Gastroesophageal sphincter (tissue), 4 donors: ENCODE measurements at regions not wholly inside any gene's neighbourhood (a gene's known extent, or its start where the extent isn't known, plus 50 kb on each side); places are given as distances from the start of the nearest gene placed in this dataset.

ENCODE experiments used
- ATAC-seq: fragments of 150-250 bp; one replicate; pipeline ENCODE4 v1.9.1; 2016; ENCODE audit warnings: mild to moderate bottlenecking, moderate library complexity
- H3K27ac ChIP-seq, 4 donors: fragments of 200-600 bp; sonication (generic) in 3 of 4; 1 replicate in 3 of 4; 2 replicates in 1 of 4; pipeline ENCODE4 v1.5.1; 2016 to 2019
- H3K27me3 ChIP-seq: fragments of 200-600 bp; sonication (generic); one replicate; pipeline ENCODE4 v1.5.1; 2019
- H3K36me3 ChIP-seq, 2 donors: fragments of 200-600 bp; sonication (generic); one replicate each; pipeline ENCODE4 v1.5.1; 2019; ENCODE audit warnings: control low read depth in 1 of 2
- H3K4me1 ChIP-seq, 3 donors: fragments of 200-600 bp; sonication (generic); 1 replicate in 2 of 3; 2 replicates in 1 of 3; pipeline ENCODE4 v1.5.1; 2016 to 2019; ENCODE audit warnings: control low read depth in 2 of 3
- H3K4me3 ChIP-seq, 2 donors: fragments of 200-600 bp; sonication (generic); one replicate each; pipeline ENCODE4 v1.5.1; 2019; ENCODE audit warnings: mild to moderate bottlenecking in 1 of 2, moderate library complexity in 1 of 2
- H3K9me3 ChIP-seq, 3 donors: fragments of 200-600 bp; sonication (generic); one replicate each; pipeline ENCODE4 v1.5.1; 2017 to 2019; ENCODE audit warnings: control low read depth in 2 of 3
- CTCF ChIP-seq, 4 experiments: fragments of 200-600 bp in 2 of 4; fragments of 450-650 bp in 2 of 4; sonication (generic) in 1 of 4; IDR thresholded peaks; one replicate each; pipeline ENCODE4 v1.5.1; 2017 to 2019; ENCODE audit warnings: antibody characterized with exemption in 4 of 4, mild to moderate bottlenecking in 2 of 4, moderate library complexity in 2 of 4
- EP300 ChIP-seq: sonication (generic); formaldehyde crosslinking; IDR thresholded peaks from one replicate; pipeline ENCODE4 v1.6.1; 2017; ENCODE audit warnings: antibody characterized with exemption, mild to moderate bottlenecking
- POLR2A ChIP-seq, 2 donors: fragments of 450-650 bp; IDR thresholded peaks; one replicate each; pipeline ENCODE4 v1.6.1; 2017; ENCODE audit warnings: antibody characterized with exemption in 2 of 2, mild to moderate bottlenecking in 2 of 2, moderate library complexity in 1 of 2
- POLR2AphosphoS5 ChIP-seq: sonication (generic); formaldehyde crosslinking; IDR thresholded peaks from one replicate; pipeline ENCODE4 v1.6.1; 2017; ENCODE audit warnings: antibody characterized with exemption
- WGBS, 2 donors: methylation state at CpG; one replicate each; pipeline ENCODE4 v1.1.5; 2018; ENCODE audit warnings: low coverage in 1 of 2; 5-methylcytosine and 5-hydroxymethylcytosine counted together

GRCh38 chr16:60241671-60242070 is 1507.6 kb upstream of the GOT2 start:
- TF ChIP-seq CTCF (IDR thresholded peaks at IDR 0.05): no peak
- TF ChIP-seq POLR2A (IDR thresholded peaks at IDR 0.05): no peak
- ATAC-seq: no peak
- 82 to 100% methylated on average over 1 of the region's 1 CpG for WGBS, 2 donors
- H3K9me3 ChIP-seq: no peaks in the 10 kb centered on the region
- H3K36me3 ChIP-seq: no peaks in the 10 kb centered on the region
- H3K4me3 ChIP-seq: no peak overlapping the region
- H3K27me3 ChIP-seq: no peaks in the 10 kb centered on the region
- H3K27ac ChIP-seq: no peak overlapping the region
- H3K4me1 ChIP-seq: no peaks in the 10 kb centered on the region

DNA sequence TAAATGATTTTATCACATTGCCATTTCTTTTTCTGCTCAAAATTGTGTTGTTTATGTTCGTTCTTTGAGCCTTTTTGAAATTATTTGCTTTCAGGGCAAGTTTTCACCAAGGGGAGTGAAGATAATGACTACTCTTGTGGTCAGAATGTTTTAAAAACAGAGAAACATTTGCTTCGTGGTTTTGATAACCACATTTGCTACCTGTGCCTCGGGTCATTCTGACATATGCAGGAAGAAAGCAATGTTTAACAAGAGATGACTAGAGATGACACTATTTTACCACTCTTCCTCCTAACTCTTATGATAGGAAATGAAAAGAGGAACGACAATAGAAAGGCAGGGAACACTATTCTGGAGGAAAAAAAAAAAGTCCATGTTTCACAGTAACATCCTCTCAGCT is 1496.5 kb upstream of the GOT2 start:
- TF ChIP-seq POLR2A (IDR thresholded peaks at IDR 0.05) (no peak), EP300 (no peak), CTCF (IDR thresholded peaks at IDR 0.05) (no peak)
- WGBS, 2 donors: 42 to 46% methylated on average over 2 to 4 of the region's 4 CpGs
- H3K36me3 ChIP-seq: no peaks in the 10 kb centered on the region
- H3K27ac ChIP-seq: no peak overlapping the region
- ATAC-seq: no peak
- no peak overlapping the region for H3K4me3 ChIP-seq
- H3K4me1 ChIP-seq: no peaks in the 10 kb centered on the region
- H3K27me3 ChIP-seq: no peaks in the 10 kb centered on the region
- no peaks in the 10 kb centered on the region for H3K9me3 ChIP-seq

DNA sequence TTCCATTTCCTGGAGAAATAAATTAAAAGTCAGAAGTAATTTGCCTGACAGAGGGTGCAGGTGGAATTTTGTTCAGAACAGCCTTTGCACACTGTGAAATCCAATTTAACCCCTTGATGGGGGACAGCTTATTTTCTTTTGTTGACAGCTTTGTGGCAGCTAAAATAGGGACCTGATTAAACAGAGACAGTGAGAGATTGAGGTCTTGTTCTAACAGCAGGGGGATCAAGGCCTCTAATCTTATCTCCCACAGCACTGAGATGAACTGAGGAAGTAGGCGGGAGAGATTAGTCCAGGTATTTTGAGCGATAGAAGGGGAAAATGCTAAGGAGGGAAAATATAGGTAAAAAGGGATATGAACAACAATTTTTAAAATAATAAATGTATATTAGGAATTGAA is 1491.4 kb upstream of the GOT2 start:
- Histone ChIP-seq H3K4me3 (no peak overlapping the region), H3K9me3 (peaks cover 0 to 12% (median 0%) of the 10 kb centered on the region in 3 donors), H3K27me3 (no peaks in the 10 kb centered on the region), H3K4me1 (no peaks in the 10 kb centered on the region), H3K27ac (no peak overlapping the region), H3K36me3 (no peaks in the 10 kb centered on the region)
- ATAC-seq: no peak
- 85% methylated on average over 2 of the region's 2 CpGs; no CpG with 5 or more reads in 1 of the 2 donors for WGBS, 2 donors
- TF ChIP-seq POLR2AphosphoS5 (no peak), POLR2A (IDR thresholded peaks at IDR 0.05) (no peak), EP300 (no peak), CTCF (IDR thresholded peaks at IDR 0.05) (no peak)

GRCh38 chr16:60217787-60218186 is 1483.7 kb upstream of the GOT2 start:
- TF ChIP-seq POLR2AphosphoS5 (no peak), CTCF (IDR thresholded peaks at IDR 0.05) (no peak), EP300 (no peak), POLR2A (IDR thresholded peaks at IDR 0.05) (no peak)
- no peaks in the 10 kb centered on the region for H3K27me3 ChIP-seq
- H3K36me3 ChIP-seq: no peaks in the 10 kb centered on the region
- H3K4me3 ChIP-seq: no peak overlapping the region
- no peak for ATAC-seq
- H3K27ac ChIP-seq: no peak overlapping the region
- WGBS, 2 donors: 74 to 79% methylated on average over 5 to 7 of the region's 7 CpGs
- no peaks in the 10 kb centered on the region for H3K4me1 ChIP-seq
- H3K9me3 ChIP-seq: peaks cover 0 to 16% (median 0%) of the 10 kb centered on the region in 3 donors

GRCh38 chr16:60214311-60214710 is 1480.2 kb upstream of the GOT2 start:
- no peaks in the 10 kb centered on the region for H3K9me3 ChIP-seq
- H3K4me1 ChIP-seq: no peaks in the 10 kb centered on the region
- H3K27me3 ChIP-seq: no peaks in the 10 kb centered on the region
- H3K27ac ChIP-seq: no peak overlapping the region
- TF ChIP-seq EP300: no peak
- TF ChIP-seq POLR2AphosphoS5: no peak
- no peak for TF ChIP-seq POLR2A (IDR thresholded peaks at IDR 0.05)
- TF ChIP-seq CTCF (IDR thresholded peaks at IDR 0.05): no peak
- no peak for ATAC-seq
- no peaks in the 10 kb centered on the region for H3K36me3 ChIP-seq
- WGBS, 2 donors: 100% methylated on average over 1 of the region's 1 CpG; no CpG with 5 or more reads in 1 of the 2 donors
- H3K4me3 ChIP-seq: no peak overlapping the region
